GM10266 (cell line): ENCODE measurements at regions not wholly inside any gene's neighbourhood (a gene's known extent, or its start where the extent isn't known, plus 50 kb on each side); places are given as distances from the start of the nearest gene placed in this dataset.

Experiments
- DNase-seq: peaks from one replicate; pipeline ENCODE4 v3.0.0; 2012; ENCODE audit errors: extremely low spot score
- TF ChIP-seq, protein P1 (sequence below): IDR thresholded peaks from 2 replicates; pipeline ENCODE4 v1.5.1; 2012; ENCODE audit warnings: mild to moderate bottlenecking, low read depth; ENCODE audit not compliant: control insufficient read depth, insufficient read depth; ENCODE audit errors: missing control alignments

DNA sequence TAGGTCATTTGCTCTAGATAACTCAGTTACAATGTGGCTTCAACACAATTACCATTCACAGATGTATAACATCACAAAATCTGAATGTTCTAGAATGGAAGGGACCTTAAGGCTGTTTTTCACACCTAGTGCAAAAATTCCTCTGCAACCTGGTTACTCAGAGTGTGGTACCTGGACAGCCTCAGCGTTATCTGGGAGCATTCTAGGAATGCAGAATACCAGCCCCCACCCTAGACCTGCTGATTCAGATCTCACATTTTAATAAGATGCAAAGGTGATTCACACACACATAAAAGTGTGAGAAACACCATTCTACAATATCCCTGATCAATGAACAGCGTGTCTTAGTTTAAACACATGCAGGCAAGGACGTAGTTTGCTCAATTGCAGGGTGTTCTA lies 233.1 kb downstream of the TDRD15 start:
- DNase-seq: no peak
- TF ChIP-seq, protein P1, sequence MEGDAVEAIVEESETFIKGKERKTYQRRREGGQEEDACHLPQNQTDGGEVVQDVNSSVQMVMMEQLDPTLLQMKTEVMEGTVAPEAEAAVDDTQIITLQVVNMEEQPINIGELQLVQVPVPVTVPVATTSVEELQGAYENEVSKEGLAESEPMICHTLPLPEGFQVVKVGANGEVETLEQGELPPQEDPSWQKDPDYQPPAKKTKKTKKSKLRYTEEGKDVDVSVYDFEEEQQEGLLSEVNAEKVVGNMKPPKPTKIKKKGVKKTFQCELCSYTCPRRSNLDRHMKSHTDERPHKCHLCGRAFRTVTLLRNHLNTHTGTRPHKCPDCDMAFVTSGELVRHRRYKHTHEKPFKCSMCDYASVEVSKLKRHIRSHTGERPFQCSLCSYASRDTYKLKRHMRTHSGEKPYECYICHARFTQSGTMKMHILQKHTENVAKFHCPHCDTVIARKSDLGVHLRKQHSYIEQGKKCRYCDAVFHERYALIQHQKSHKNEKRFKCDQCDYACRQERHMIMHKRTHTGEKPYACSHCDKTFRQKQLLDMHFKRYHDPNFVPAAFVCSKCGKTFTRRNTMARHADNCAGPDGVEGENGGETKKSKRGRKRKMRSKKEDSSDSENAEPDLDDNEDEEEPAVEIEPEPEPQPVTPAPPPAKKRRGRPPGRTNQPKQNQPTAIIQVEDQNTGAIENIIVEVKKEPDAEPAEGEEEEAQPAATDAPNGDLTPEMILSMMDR: no peak

DNA sequence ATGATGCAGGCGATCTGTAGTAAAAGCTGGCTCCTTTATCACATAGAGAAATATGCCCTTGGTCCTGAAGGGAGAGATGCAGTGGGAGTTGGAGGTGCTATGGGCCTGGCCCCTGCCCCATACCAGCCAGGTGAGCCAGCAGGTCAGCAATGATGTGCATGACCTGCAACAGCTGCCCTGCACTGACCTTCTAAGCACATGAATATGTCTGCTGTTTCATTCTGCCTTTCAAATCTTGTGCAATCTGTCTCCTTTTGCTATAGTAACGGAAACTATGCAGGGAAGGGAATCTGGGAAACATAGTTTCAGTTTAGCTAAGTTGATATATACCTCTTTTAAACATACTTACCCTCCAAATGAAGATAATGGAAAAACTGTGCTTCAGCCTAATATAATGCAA lies 235.2 kb downstream of the TDRD15 start:
- TF ChIP-seq, protein P1: no peak
- DNase-seq: no peak

DNA sequence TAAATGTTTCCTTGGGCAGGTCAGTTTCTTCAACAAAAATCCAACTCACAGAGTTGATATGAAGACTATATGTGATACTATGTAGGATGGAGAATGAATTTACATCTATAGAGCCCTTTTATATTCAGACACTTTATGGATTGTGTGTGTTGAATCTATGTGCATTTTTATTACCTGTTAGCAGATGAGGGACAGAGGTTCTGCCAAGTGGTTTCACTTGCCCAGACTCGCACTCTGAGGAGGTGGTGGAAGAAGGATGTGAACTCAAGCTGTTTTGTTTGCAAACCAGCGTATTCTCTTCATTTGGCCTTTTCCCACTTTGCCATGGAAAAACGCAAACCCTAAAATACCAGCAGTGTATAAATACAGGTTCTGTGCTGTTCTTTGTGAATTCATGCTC lies 237.6 kb downstream of the TDRD15 start:
- no peak for DNase-seq
- TF ChIP-seq, protein P1: no peak

DNA sequence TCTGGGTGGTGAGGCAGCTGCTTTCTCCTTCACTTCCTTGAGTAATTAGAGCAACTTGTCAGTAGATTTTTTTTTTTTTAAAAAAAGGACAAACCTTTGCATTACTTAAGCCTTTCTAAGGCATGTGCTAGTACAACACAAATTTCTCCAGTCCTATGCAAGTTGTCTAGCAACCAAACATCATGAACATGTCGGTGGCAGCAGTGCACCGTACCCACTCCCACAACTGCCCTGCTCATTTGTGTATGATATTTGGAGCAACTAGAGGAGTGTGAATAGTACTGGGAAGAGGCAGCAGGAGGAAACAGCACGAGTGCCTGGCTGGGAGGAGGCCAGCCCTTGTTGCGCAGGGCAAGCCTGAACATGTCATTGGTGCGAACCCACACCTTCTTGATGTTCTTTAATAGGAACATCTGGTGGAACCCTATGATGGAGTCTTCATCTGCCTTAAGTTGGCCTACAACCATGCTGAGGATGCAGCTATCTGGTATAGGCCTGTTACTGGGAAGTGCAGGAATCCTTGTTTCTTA lies 238.3 kb downstream of the TDRD15 start:
- TF ChIP-seq, protein P1: no peak
- DNase-seq: no peak

DNA sequence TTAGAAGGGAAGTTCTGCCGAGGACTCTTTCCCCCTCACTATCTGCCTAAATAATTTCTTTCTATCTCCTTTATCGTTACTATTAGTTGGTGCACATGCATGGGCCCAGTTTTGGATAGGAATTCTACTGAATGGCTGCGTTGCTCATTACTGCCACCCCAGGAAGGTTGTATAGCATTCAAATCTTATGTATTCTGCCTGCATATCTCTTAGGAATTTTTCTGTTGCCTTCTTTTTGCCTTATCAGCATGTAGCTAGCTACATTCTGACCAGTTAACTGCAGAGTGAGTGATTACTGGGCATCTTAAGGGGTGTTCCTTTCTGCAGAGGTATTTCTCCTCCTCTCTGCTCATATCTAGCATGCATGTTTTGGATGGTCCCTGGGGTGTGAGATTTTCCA lies 239.6 kb downstream of the TDRD15 start:
- no peak for DNase-seq
- TF ChIP-seq, protein P1: no peak

DNA sequence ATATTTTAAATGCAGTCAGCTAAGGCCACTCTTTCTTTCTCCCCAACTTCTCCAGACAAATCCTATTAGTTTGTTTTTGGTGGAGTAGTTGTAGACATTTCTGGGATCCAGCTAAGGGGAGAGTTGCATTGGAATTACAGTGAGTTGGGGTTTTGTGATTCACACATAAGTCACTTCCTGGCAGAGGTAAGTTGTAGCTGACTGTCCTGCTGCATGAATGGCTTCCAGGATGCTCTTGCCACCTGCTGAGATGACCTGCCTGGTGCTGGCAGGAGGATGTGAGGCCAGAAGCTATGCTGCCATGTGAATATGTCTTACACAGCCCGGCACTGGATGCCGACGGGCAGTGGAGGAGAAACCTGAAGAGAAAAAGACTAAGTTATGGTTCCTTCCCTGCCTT lies 243.7 kb downstream of the TDRD15 start:
- TF ChIP-seq, protein P1: no peak
- DNase-seq: no peak

DNA sequence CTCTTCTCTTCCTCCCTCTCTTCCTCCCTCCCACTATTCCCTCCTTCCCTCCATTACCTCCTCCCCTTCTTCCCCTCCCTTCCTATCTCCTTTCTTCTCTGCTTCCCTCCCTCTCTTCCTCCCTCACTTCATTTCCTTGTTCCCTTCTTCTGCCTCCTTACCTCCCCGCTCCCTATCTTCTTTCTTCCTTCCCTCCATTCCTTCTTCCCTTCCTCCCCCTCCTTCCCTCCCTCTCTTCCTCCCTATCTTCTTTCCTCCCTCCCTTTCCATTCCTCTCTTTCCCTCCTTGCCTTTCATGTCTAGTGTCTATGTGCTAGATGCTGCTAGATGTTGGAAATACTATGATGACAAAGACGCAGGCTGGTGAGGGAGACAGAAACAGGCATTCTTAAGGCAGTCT lies 246.0 kb downstream of the TDRD15 start:
- TF ChIP-seq, protein P1: no peak
- no peak for DNase-seq
